Limb (tissue), 2 donors: ENCODE measurements at regions not wholly inside any gene's neighbourhood (a gene's known extent, or its start where the extent isn't known, plus 50 kb on each side); places are given as distances from the start of the nearest gene placed in this dataset.

Experiments used
- DNase-seq, 2 donors: peaks; one replicate each; pipeline ENCODE4 v3.0.0-alpha.2; 2016; ENCODE audit errors: extremely low spot score in 2 of 2

DNA sequence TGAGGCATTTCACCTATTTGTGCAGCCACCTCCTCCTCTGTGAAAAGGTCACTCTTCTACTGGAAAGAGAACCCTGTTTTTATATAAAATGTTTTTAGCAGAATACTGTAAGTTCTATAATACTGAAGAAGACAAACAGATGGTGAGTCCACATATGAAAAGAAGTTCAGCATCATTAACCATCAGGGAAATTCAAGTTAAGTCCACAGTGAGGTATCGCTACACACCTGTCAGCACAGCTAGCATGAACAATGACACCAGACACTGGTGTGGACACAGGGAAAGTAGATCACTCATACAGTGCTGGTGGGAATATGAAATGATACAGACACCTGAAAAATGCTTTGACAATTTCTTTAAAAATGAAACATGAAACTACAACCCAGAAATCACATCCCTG, 133.0 kb downstream of the MAD2L1 start:
- DNase-seq, result no peak

DNA sequence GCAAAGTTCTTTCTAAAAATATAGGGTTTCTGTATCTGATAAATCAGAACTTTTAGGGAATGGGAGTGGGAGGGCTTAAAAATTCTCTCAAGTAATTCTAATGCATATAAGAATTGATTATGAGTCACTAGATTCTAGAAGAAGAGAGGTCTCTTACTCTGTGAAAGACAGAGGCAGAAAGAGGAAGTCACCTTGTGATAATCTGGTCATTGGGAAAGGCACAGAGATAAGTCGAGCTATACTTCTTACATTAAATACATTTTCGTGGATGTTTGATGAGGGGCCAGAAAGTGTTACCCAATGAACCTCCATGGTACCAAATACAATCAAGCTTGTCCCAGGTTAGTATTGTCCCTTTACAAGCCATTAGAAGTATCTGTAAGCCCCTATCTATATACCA, 134.4 kb downstream of the MAD2L1 start:
- no peak for DNase-seq

DNA sequence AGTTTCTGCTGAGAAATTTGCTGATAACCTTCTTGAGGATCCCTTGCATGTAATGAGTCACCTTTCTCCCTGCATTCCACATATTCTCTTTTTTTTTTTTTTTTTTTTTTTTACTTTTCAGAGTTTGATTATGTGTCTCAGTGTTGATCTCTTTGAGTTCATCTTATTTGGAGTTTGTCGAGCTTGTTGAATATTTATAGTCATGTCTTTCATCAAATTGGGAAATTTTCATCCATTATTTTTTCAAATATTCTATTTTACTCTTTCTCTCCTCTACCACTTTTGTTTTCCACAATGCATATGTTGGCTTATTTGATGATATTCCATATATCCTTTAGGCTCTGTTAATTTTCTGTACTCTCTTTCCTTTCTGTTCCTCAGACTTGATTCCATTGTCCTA, 136.1 kb downstream of the MAD2L1 start:
- no peak for DNase-seq

DNA sequence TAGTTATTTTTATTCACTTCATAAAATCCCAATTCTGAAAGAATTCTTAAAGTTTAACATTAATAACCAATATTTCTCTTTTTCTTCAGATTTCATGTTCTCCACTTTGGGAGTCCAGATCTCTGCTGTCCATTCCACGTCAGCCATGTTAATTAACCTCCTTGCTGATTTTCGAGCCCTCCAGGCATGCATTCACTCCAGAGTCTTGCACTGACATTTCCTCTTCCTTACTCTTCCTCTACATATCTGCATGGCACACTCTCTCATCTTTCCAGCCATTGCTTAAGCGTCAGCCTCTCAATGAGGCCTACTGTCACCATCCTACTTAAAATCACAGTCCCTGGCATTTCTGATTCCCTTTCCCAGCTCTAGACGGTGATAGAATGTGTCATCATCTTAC, 144.8 kb downstream of the MAD2L1 start:
- DNase-seq, result no peak

DNA sequence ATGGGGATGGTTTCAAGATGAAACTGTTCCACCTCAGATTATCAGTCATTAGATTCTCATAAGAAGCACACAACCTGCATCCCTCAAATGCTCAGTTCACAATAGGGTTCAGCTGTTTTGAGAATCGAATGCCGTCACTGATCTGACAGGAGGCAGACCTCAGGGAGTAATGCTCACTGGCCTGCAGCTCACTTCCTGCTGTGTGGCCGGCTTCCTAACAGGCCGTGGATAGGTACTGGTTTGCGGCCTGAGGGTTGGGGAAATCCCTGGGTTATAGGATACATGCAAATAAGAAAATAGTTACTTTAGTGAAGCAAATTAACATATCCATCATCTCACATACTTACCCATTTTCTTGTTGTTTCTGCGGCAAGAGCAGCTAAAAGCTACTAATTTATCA, 160.4 kb downstream of the MAD2L1 start:
- no peak for DNase-seq

DNA sequence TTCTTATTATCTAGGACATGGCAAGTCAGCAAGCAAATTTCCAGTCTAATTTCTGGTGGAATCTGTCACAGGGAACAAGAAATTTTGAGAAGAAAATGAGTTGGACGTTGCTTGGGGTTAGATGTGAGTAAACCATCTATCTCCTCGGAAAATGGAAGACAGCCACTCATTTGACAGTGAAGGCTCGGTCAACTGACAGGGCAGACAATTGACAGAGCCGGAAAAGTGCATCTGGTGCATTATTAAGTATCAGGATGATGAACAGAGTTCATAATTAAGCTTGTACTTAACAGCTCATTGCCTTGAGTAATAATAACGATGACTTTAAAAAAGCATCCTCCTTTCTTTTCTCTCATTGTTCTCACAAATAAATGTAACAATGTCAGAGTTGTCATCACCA, 168.4 kb downstream of the MAD2L1 start:
- no peak for DNase-seq

DNA sequence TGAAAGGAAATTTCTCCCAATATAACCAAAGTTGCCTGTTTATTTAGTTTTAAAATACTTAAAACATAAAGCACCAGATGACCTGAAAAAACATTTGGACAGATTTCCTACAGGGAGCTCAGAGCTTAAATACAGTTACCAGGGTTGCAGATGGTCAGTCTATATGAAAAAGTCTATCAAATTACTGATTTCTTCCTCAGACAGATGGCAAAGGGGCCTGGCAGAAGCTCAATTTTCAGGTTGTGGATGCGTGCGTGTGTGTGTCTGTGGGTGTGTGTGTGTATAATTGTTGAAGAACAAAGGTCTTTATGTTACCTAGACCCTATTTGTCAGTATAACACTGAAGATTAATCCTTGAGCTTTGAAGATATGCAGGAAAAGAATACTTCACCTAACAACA, 169.4 kb downstream of the MAD2L1 start:
- DNase-seq, result no peak

DNA sequence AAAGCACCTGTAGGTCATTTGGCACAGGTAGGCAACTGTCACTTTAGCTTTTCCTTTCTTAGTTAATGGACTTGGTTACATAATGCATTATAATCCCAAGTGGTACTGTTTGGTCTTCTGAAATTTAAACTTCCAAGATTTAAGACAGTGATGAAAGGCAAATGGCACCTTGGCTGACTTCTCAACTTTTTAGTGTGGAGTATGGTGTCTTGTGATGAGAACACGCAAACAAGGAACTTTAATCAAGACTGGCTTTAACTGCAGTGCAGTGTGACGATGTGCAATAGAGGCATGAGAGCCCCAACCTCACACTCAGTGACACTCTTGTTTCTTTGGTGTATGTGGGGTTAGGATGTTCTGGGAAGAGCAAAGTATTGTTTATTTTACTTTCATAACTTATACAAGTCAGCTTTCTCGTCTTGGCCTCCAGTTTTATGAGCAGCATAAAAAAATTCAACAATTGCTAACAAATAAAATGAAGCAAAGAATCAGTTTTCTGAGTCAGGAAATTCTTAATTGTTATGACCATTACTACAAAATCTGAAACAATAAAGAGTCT, 171.9 kb downstream of the MAD2L1 start:
- no peak for DNase-seq

DNA sequence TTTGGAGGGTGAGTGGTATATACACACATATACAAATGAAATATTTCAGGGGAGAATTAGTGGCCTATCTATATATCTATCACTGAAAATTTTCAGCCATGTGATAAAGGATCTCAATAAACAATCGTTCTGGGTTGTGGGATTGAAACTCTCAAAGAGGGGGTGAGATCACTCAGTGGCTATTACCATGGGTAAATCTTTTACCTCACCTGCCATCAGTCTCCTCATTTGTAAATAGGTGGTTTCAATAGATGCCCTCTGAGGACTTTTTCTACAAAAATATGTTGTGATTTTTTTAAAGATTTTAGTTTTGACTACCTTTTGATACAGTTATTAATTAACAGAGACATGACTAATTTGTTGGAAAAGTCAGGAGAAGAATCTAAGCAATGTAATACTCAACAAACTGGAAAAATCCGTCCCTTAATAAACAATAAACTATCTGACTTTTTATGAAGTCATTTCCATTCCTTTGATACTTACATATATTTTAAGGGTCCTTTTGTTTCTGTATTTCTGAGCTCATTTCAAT, 192.8 kb downstream of the MAD2L1 start:
- DNase-seq, result no peak

DNA sequence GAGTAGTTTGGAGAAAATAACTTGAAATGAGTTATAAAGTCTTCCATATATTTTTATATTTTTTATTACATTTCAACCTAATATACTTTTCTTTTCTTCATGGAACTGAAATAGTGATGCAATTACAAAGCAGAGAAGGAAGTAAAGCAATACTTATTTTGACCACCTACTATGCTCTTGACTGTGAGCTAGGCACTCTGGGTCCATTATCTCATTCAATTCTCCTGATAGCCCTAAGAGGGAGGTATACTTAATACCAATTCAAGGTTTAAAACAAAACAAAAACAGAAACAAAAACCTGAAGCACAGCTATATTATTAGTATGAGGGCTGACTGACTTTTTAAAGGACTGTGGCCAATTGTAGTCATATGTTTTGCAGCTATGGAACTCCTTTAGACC, 193.5 kb downstream of the MAD2L1 start:
- no peak for DNase-seq

DNA sequence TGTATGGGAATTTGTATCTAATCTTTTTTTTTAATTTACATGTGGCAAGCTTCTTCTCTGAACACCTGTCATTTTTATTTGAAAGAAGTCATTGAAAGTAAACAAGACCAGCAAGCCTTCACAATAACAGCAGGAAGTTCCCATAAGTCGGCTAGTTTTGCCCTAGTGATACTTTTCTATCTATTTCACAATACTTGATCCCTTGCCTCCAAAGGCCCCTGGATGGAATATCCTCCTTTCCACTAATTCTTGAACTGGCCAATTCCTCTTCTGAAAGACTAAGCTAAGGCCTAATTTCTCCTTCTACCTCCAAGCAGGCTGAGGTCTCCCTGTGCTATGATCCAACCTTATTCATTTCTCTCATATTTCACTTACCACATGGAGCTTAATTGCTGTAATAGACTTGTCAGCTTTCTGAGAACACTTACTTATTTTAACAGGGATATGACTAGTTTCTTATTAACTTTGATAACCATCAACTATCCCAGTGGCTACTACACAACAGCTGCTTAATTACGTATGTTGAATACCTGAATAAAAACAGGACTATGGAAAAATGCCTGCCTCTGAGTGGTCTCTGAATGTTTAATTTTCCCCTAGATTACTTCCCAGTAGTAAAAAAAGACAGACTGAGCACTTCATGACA, 194.2 kb downstream of the MAD2L1 start:
- no peak for DNase-seq

DNA sequence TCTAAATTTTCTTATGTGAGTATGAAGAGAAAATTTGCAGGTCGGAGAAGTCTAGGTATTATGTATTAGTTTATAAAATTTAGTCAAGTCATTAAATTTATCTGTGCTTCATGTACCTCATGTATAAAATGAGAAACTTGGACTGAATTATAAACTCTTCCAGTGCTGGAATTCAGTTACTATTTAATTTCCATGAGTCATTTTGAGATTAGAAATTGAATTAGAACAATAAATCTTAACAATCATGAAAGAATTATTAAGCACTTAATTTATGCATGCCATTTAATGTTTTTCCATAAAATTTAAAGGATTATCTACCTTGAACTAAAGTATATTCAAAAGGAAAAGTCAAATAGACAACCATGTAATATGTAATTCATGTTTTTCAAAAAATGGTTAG, 195.8 kb downstream of the MAD2L1 start:
- DNase-seq, result no peak

DNA sequence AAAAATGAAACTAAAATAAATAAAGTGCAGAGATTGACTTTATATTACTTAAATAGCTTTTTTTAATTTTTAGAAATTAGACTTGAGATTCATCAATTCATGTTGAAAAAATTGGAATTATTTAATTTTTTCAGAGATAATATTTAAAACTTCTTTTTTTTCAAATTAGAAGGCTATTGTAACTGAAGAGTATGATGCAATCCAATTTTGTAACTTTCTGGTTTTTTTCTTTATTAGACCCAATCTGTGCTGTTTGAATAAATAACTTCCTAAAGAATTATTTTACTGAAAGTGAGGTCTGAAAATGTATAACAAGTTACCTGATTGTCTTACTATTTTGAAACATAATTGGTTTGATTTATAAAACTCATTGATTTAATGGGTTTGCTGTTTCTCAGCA, 200.9 kb downstream of the MAD2L1 start:
- no peak for DNase-seq

DNA sequence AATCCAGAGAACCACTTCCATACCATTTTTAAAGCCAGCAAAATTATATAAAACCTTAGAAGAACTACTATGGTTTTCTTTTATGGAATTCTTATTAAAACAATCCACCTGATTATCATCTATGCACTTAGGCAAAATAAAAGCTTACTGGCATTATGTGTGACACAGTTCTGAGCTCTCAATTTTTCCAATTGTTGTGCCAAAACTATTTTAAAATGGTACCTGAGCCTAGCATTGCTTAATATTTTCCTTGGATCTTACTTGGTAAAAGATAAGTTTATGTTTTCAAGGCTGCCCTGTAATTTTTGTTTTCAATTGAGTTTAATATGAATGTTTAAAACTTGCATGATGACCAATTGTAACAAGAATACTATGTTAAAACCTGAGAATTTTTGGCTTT, 201.3 kb downstream of the MAD2L1 start:
- DNase-seq, result no peak

DNA sequence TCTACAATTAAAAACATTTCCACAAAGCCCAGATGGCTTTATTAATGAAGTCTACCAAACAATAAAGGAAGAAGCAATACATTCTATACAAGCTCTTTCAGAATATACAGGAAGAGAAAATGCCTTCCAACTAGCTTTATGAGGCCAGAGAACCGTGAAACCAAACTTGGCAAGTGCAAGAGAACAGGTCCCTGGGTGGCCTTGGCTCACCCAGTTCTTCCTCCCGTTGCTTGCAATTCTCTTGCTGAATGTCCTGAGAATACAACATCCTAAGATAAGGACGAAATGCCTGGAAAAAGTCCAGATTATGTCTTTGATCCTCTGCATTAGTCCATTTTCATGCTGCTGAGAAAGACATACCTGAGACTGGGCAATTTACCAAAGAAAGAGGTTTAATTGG, 204.9 kb downstream of the MAD2L1 start:
- DNase-seq, result no peak

DNA sequence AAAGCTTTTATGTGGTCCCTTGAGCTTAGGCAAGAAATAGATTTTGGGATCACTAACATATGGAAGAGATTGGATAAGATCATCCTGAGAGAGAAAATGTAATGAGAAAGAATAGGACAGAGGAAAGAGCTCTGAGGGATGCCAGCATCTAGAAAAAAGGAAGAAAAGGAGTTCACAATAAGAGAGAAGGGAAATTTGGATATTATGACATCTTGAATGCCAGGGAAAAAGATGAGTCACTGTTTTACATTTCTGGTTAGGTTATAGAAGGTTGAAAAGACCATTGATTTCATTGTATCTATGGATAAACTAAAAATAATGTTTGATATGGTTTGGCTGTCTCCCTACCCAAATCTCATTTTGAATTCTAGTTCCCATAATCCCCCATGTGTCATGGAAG, 208.5 kb downstream of the MAD2L1 start:
- no peak for DNase-seq

DNA sequence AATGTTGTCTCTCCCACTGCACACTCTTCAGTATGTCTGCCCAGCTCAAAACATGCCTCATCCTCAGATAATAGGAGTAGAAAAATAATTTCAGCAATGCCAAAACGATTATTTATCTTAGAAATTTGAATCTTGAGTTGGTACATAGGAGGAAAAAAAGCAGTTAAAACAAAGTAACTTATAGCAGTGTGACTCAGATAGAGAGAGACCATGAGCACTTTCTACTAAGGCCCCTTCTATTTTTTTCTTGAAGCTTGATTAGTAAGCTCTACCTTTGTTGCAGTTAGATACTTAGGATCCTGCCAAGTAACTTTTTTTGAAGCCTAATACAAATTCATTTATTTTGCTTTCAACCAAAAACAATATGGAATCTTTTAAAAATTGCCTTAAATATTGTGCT, 212.3 kb downstream of the MAD2L1 start:
- DNase-seq, result no peak

DNA sequence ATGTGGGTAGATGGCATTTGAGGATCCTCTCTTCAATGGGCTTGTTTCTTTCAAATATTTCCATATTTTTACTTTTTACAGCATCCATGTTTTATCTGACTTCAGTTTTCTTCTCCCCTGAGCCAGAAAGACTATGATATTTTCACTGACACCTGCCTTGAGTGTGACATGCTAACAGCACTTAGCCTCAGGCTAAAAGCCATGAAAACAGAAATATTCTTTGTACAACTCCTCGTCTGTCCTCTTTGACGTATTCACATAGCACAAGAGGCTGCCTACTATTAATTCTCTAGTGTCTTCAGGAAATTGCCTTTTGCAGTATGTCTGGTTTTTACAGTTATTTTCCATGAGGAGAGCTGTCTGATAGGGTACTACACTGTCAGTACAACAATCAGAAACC, 215.0 kb downstream of the MAD2L1 start:
- no peak for DNase-seq

DNA sequence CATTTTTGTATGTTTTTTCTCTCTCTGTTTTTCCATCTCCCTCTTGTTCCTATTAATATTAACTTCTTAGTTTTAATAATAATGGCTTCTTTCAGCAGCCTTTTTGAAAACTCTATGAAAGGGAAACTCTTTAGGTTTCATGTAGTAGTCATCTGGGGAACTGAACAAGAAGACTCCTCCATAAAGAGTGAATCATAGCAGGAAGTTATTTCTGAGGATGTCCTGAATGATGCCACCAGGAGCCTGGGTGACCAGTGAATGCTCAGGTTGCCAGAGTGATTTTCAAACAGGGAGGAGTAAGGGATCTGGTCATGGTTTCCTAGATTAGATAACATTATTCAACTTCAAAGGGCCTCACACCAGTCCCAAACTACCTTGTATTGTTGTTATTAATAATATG, 212.8 kb upstream of the PDE5A start:
- DNase-seq, result no peak

DNA sequence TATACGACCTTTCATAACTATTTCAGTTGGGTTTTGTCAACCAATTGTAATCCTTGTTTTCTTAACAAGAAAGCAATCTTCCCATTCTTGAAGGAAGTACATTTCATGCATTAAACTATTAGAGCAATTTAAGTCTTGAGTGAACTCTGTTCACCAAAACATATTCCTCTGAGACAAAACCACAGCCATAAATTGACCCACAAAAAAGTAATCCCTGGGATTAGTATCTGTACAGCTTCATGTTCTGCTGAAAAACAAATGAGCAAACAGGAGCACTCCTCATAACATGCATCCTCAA, 207.0 kb upstream of the PDE5A start:
- DNase-seq, result no peak

DNA sequence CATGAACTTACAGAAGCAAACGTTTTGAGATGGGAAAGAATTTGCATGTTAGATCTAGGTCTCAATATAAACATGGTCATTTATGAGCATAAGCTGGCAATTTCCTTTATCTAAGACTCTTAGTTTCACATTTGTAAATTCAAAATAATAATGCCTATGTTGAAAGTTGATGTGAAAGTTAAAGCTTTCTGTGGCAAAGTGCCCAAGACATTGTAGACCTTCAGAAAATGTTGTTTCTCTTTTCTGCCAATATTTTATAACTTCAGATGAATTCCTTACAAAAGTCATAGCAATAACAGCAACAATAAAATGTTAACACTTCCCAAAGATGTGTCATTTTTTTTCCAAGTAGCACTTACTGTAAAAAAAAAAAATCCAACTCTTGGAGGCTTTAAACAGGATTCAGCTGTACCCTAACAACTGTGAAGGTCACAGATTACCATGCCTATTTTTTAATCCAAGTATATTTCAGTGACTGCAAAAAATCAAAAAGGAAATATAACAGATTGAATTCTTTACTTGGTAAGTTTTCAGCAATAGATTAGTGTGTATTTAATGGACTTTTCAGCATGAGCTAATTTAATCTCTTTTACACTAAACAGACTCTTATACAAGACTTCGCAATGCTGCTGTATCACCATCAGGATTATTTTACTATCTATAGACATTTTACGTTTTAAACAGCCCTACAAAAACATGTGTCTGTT, 206.5 kb upstream of the PDE5A start:
- DNase-seq, result peak in 1 of 2 donors; percentile 21

DNA sequence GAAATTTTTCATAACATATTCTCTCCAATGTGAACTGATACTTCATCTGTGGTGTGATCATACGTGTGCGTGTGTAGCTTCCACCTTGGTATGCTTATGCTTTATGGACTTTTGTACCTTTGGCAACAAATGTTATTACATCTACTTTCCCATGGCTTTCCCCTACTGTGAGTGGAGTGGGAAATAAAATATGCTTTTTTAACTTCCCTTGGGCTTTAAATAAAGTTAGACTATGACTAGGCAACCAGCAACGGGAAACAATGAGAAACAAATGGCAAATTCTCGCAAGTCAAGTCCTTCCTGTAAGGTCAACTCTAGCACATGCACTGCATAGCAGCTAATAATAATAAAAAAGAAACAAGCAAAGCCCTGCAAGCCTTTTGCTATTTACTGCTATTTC, 205.0 kb upstream of the PDE5A start:
- no peak for DNase-seq

DNA sequence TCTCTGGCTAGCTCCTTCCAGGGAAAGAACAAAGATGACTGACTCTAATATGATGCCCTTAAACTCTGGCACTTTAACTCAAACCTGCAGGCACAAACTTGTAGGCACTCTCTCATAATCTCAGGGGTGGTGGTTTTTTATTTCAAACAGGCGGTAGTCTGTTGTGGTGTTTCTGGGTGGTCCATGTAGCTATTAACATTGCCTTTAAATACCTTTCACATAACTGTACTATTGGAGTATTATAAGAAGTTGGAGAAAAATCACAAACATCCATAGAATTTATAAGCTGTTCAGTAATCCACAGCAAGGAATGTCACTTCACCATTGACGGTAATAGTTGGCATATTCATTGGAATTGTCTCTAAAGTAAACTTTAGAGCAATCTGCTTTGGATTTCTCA, 204.2 kb upstream of the PDE5A start:
- DNase-seq, result no peak
